Cardiac muscle cell (in vitro differentiated cells and primary cell): ENCODE measurements at regions not wholly inside any gene's neighbourhood (a gene's known extent, or its start where the extent isn't known, plus 50 kb on each side); places are given as distances from the start of the nearest gene placed in this dataset.

Source experiments
- DNase-seq, 2 donors: peaks; one replicate each; pipeline versions ENCODE4 v3.0.0 to v3.0.0-alpha.2; 2010 to 2017; ENCODE audit warnings: low read depth in 1 of 2, low spot score in 1 of 2
- H3K27ac ChIP-seq: fragments of 200-600 bp; sonication (generic); 2 replicates; pipeline ENCODE4 v1.5.1; 2016
- H3K27me3 ChIP-seq: fragments of 200-600 bp; sonication (generic); 2 replicates; pipeline ENCODE4 v1.6.0; 2016; ENCODE audit warnings: control low read depth
- H3K36me3 ChIP-seq: fragments of 200-600 bp; sonication (generic); 2 replicates; pipeline ENCODE4 v1.5.1; 2016; ENCODE audit warnings: control low read depth
- H3K4me1 ChIP-seq: fragments of 200-600 bp; sonication (generic); 2 replicates; pipeline ENCODE4 v1.8.1; 2017; ENCODE audit warnings: low read depth, mild to moderate bottlenecking, mixed run types
- H3K4me3 ChIP-seq: fragments of 200-600 bp; sonication (generic); 2 replicates; pipeline ENCODE4 v1.5.1; 2016; ENCODE audit warnings: mild to moderate bottlenecking
- H3K9me3 ChIP-seq: fragments of 200-600 bp; sonication (generic); 2 replicates; pipeline ENCODE4 v1.5.1; 2017; ENCODE audit warnings: low read depth, mild to moderate bottlenecking, control low read depth
- CTCF ChIP-seq: IDR thresholded peaks from 2 replicates; pipeline ENCODE4 v1.5.1; 2012; ENCODE audit warnings: low read depth, mild to moderate bottlenecking, low read length

- Histone ChIP-seq H3K4me1 (peaks cover 32% of the 10 kb centered on the region), H3K27ac (peak overlapping the region; percentile 15), H3K27me3 (no peaks in the 10 kb centered on the region), H3K9me3 (no peaks in the 10 kb centered on the region), H3K4me3 (no peak overlapping the region), H3K36me3 (no peaks in the 10 kb centered on the region)
- no peak for DNase-seq
- TF ChIP-seq CTCF, result no peak
These were observed 622.7 kb downstream of the LMO4 start for GRCh38 chr1:87951409-87951808.

- no peak for TF ChIP-seq CTCF
- Histone ChIP-seq H3K9me3 (no peaks in the 10 kb centered on the region), H3K27me3 (no peaks in the 10 kb centered on the region), H3K27ac (peak overlapping the region; percentile 15), H3K4me1 (peaks cover 37% of the 10 kb centered on the region), H3K36me3 (no peaks in the 10 kb centered on the region), H3K4me3 (no peak overlapping the region)
- peak in 1 of 2 donors; percentile 51 for DNase-seq
These were observed 623.2 kb downstream of the LMO4 start for GRCh38 chr1:87951852-87952251.

GRCh38 chr1:87953121-87953520 lies 624.4 kb downstream of the LMO4 start:
- no peak for TF ChIP-seq CTCF
- no peak overlapping the region for H3K27ac ChIP-seq
- DNase-seq, result peak in 1 of 2 donors; percentile 44
- no peak overlapping the region for H3K4me3 ChIP-seq
- H3K9me3 ChIP-seq, result no peaks in the 10 kb centered on the region
- peaks cover 48% of the 10 kb centered on the region for H3K4me1 ChIP-seq
- no peaks in the 10 kb centered on the region for H3K27me3 ChIP-seq
- no peaks in the 10 kb centered on the region for H3K36me3 ChIP-seq

GRCh38 chr1:87953732-87954344 lies 625.2 kb downstream of the LMO4 start:
- H3K27ac ChIP-seq, result peak overlapping the region; percentile 74

GRCh38 chr1:87955038-87955437 lies 626.4 kb downstream of the LMO4 start:
- Histone ChIP-seq H3K27ac (peak overlapping the region; percentile 74), H3K9me3 (no peaks in the 10 kb centered on the region), H3K4me1 (peaks cover 63% of the 10 kb centered on the region), H3K27me3 (no peaks in the 10 kb centered on the region), H3K36me3 (no peaks in the 10 kb centered on the region), H3K4me3 (no peak overlapping the region)
- no peak for TF ChIP-seq CTCF
- DNase-seq, result peak in 1 of 2 donors; percentile 81

More at GRCh38 chr1:87953732-87954344, 625.2 kb downstream of the LMO4 start:
- no peaks in the 10 kb centered on the region for H3K9me3 ChIP-seq
- peak; percentile 94 for TF ChIP-seq CTCF
- H3K36me3 ChIP-seq, result no peaks in the 10 kb centered on the region
- no peak overlapping the region for H3K4me3 ChIP-seq
- no peaks in the 10 kb centered on the region for H3K27me3 ChIP-seq
- DNase-seq, result peak; percentile 78 to 87
- H3K4me1 ChIP-seq, result peaks cover 54% of the 10 kb centered on the region
